GM21447 (cell line): ENCODE measurements at regions not wholly inside any gene's neighbourhood (a gene's known extent, or its start where the extent isn't known, plus 50 kb on each side); places are given as distances from the start of the nearest gene placed in this dataset.
A peak's percentile ranks its signal among the peaks of the same experiment; 100 is the strongest.
"Not testable (repeated sequence)": the region's sequence is repeated elsewhere in the genome, so short reads cannot be mapped to it uniquely, and the experiment has no call there.

Source experiments
- ATAC-seq: cut with Tn5 transposase; IDR thresholded peaks from one replicate; pipeline ENCODE4 v1.9.1; 2021; ENCODE audit not compliant: unreplicated experiment

- no peak for ATAC-seq
Observed at GRCh38 chrX:109875831-109876230, 127.1 kb upstream of the TMEM164 start.

DNA sequence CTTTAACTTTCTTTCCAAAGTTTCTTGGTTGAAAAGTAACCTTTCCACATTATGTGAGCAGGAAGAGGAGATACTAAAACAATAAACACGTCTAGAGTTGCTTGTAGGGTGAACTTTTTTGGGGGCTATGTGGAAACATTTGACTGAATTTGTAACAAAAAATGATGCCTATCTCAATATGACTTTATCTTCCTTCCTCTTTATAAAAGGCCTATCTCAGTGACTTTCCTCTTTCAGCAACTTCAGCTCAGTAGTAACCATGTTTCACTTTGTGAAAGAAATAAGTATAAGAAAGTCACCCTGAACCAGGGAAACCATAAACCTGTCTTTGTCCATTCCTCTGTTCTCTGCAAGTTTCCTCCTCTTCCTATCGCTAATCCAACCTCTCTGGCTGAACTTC is 124.7 kb upstream of the TMEM164 start:
- ATAC-seq = no peak

GRCh38 chrX:109879991-109880390 is 122.9 kb upstream of the TMEM164 start:
- no peak for ATAC-seq

- peak; percentile 98 for ATAC-seq
Observed at GRCh38 chrX:109880629-109881028, 122.3 kb upstream of the TMEM164 start.

- no peak for ATAC-seq
Observed at GRCh38 chrX:109886122-109886761, 116.7 kb upstream of the TMEM164 start.

DNA sequence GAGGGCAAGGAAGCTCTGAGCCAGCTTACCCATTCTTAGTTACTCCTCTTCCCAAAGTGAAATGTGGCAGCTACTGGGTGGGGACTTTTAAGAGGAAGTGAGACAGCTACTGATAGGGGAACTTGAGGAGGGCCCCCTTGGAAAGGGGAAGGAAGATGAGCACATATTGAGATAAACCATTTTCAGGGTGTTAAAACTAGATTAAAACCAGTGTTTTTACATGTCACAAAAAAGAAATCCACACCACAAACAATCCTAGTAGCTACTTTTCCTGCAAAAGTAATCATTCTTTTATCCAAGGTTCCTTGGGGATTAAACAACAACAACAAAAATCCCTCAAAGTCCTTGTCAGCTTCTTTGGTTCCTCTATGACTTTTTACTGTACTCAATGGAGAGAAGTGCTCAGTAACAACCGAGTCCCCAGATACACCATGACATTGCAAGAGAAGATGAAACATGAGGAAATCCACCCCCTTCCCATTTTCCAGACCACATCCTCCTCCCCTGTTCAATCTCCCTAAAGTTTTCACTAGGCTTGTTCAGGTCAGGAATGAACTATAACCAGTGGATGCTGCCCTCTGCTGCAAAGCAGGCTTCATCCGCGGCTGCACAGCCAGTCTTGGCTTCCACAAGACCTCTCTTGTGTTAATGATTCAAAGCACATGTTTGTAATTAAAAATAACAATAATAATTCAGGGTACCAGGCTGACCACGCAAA is 113.5 kb upstream of the TMEM164 start:
- peak; percentile 65 for ATAC-seq

DNA sequence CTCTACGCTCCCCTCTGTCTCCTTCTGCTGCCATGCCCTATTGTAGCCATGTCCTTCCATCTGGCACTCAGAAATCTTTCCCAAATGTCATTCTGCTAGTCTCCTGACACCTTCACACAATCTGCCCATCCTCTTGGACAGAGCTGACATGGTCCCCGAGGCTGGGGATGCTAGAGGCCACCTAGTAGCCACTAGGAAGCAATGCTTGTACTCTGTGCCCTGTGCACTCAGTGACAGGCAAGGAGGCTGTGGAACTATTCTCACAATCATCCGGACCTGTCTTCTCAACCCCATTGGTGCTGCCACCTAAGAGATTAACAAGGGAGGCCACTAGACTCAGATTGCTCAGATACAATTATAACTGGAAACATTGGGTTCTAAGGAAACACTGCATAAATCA is 112.6 kb upstream of the TMEM164 start:
- ATAC-seq = no peak

DNA sequence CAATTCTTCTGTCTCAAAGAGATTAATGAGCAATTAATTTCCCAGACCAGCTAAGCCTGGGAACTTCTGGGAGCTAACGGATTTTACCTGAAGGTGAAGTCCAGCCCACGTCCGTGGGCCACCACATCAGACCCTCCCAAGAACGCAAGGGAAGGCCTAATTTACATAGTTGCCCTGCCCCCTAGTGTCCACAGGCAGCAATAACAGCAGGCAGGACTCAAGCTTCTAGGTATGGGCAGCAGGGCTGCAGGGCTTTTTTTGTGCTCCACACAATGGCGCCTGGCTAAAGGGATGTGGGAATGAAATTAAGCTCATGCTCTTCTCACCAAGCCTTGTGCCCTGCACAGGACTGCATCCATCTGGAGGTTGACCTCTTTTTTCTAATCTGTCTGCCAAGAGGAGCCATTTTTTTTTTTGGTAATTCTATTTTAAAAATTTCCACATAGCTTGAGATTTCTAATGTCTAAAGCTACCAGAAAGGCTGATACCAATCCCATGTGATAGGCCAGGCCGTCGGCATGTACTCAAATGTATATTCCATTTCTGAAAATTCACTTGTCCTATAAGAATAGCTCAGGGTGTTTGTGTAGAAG is 111.9 kb upstream of the TMEM164 start:
- ATAC-seq = peak; percentile 57

DNA sequence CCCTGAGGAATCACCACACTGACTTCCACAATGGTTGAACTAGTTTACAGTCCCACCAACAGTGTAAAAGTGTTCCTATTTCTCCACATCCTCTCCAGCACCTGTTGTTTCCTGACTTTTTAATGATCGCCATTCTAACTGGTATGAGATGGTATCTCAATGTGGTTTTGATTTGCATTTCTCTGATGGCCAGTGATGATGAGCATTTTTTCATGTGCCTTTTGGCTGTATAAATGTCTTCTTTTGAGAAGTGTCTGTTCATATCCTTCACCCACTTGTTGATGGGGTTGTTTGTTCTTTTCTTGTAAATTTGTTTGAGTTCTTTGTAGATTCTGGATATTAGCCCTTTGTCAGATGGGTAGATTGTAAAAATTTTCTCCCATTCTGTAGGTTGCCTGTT is 106.9 kb upstream of the TMEM164 start:
- ATAC-seq = not testable (repeated sequence)

GRCh38 chrX:109902665-109903064 is 100.2 kb upstream of the TMEM164 start:
- ATAC-seq = no peak

- ATAC-seq = no peak
Observed at GRCh38 chrX:109911046-109911445, 91.9 kb upstream of the TMEM164 start.

DNA sequence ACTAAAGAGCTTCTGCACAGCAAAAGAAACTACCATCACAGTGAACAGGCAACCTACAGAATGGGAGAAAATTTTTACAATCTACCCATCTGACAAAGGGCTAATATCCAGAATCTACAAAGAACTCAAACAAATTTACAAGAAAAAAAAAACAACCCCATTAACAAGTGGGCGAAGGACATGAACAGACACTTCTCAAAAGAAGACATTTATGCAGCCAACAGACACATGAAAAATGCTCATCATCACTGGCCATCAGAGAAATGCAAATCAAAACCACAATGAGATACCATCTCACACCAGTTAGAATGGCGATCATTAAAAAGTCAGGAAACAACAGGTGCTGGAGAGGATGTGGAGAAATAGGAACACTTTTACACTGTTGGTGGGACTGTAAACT is 89.9 kb upstream of the TMEM164 start:
- not testable (repeated sequence) for ATAC-seq

- ATAC-seq = no peak
Observed at GRCh38 chrX:109914114-109914849, 88.6 kb upstream of the TMEM164 start.

DNA sequence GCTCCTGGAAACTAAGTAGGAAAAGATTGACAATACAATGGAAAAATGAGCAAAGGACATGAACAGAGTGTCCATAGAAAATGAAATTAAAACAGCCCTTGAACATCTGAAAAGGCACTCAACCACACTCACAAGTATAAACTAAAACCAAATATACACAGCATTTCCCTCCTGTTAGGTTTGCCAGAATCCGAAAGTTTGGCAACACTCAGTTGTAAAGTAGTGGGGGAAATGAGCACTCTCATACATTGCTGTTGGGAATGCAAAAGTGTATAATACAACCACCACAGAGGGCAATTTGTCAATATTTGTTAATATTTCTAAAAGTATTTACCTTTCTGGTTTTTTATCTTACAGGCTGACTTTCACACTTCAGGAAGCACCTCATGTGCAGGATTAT is 84.2 kb upstream of the TMEM164 start:
- ATAC-seq = no peak

DNA sequence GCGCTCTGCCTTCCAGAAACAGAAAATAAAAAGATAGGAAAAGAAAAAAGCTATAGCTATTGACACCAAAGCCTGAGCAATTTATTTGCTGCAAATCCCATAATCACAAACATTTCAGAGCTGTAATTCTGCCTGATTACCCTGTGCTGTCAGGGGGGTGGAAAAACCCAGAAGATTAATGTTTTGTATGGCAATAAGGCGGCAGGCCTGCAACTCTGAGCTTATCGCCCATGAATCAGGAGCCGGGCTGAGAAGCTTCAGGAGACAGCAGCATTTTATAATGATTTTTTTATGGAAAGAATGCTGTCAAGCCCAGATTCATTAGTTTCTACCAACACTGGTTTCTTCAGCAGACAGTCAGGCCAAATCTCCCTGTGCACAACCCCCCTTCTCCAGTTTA is 82.6 kb upstream of the TMEM164 start:
- ATAC-seq = no peak

GRCh38 chrX:109920868-109921267 is 82.0 kb upstream of the TMEM164 start:
- no peak for ATAC-seq

DNA sequence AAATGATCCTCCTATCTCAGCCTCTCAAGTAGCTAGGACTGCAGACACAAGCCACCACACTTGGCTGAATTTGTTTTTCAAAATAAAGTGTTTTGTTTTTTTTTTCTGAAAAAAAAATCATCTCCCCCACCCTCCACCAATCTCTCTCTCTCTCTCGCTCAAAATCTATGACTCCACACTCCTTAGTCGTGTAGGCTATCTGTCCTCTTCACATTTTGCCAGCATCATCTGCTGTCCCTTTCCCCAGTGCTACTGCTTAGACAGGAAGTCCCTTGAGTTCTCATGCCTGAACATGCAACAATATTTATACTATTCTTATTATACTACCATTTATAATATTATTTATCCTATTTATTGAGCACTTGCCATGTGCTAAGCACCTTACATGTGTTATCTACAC is 80.7 kb upstream of the TMEM164 start:
- ATAC-seq = no peak

DNA sequence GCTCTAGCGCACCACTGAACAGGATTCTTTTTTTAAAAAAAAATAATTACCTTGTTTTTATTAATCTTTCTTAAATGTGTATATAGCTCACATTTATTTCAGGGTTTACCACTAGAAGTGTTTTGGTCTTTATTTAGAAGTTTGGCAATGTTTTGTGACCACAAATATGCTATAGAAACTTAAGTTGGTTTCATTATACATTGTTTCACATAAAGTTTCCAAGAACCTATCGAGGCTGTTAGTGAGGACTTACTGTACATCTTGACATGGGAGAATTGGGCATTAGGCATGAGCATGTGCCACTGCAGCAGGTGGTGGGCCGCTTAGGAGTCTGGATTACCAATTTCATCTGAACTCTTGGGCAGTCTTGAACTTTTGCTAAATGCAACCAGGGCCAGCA is 77.9 kb upstream of the TMEM164 start:
- ATAC-seq = not testable (repeated sequence)

- ATAC-seq = no peak
Observed at GRCh38 chrX:109925656-109926055, 77.3 kb upstream of the TMEM164 start.

- ATAC-seq = no peak
Observed at GRCh38 chrX:109926118-109926517, 76.8 kb upstream of the TMEM164 start.

DNA sequence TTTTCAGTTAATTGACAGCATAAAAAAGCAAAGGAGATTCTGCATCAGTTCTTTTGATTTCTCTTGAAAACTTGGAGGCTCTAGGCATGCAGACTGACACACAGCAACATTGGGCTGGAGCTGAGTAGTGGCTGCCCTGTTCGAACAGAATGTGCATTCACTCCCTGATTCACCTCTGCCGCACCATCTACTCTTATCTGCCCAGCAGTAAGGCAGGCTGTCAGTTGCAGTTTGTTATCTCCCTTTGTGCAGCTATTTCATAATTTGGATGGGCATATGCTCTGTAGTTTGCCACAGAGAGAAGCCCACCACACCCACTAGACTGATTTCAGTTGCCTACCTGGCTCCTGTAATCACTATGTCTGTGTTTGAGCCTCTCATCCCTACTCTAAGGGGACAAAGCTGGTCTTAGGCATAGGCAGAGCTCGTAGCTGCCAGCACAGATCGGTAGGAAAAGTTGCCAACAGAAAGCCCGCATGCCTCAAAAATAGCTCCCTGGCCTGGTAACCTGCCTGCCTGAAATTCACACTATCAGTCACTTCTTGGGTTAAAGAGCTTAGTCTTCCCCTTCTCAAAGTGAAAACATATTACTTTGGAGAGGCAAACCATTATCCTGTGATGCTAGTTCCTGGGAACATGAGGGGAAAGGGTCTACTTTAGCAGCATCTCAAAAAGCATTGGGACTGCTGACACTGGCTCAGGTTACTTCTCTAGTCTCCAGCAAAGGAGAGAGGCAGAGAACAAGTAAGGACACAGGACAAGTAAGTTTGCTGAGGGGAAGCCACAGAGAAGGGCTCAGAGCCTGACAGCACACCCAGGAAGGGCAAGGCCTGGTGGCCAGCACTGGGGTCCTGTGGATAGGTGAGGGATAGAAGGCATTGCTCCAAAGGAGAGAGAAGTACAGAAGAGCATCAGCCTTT is 75.9 kb upstream of the TMEM164 start:
- ATAC-seq = no peak
